ENCODE measurements at regions not wholly inside any gene's neighbourhood (a gene's known extent, or its start where the extent isn't known, plus 50 kb on each side); places are given as distances from the start of the nearest gene placed in this dataset.

DNA sequence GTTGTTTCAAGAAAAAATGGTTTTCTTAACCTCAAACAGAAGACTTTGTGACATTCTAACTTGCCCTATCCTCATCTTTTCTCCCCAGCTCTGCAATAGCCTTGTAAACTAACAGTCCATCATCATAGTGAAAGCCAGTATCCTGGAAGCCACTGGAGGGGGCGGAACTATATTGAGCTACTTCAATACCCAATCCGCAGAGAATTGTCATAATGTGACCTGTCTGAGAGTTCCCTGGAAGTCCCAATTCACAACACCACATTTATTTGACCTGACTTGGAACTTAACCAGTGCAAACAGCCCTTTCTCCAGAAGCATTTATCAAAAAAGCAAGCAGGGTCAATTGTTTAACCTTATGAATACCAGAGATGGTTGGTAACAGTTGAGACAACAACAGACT lies 747.6 kb upstream of the GRM7 start:
- intact Hi-C loops (cut with micrococcal nuclease) = no loop called here
- in situ Hi-C loops (cut with MboI) = no loop called here
- no peak for DNase-seq (ENCODE audit: extremely low read depth in 1 of 4, low spot score in 3 of 4)
- Histone ChIP-seq H3K4me3 (no peak overlapping the region), H3K9me1 (ENCODE audit: control insufficient read depth, insufficient read depth, low read length) (no peaks in the 10 kb centered on the region), H3K36me3 (ENCODE audit: control insufficient read depth, insufficient read depth, low read length) (no peaks in the 10 kb centered on the region), H3K4me1 (replicated peaks in 1 of 2; ENCODE audit: control insufficient read depth in 2 of 2, insufficient read depth in 2 of 2, low read length in 2 of 2) (no peaks in the 10 kb centered on the region), H3K27ac (ENCODE audit: extremely low read depth, low read depth, low read length) (no peak overlapping the region), H2AFZ (ENCODE audit: low read depth, low read length) (no peak overlapping the region), H3K27me3 (ENCODE audit: control insufficient read depth in 2 of 2, insufficient read depth in 2 of 2, low read length in 2 of 2) (no peaks in the 10 kb centered on the region), H4K20me1 (replicated peaks; ENCODE audit: control insufficient read depth, insufficient read depth, low read length) (no peaks in the 10 kb centered on the region), H3K9ac (ENCODE audit: insufficient read depth in 1 of 2, low read depth in 2 of 2, low read length in 2 of 2) (no peak overlapping the region), H3K9me3 (replicated peaks; ENCODE audit: control insufficient read depth, insufficient read depth, low read depth, low read length) (no peaks in the 10 kb centered on the region), H3K79me2 (ENCODE audit: control insufficient read depth, insufficient read depth, low read length) (no peaks in the 10 kb centered on the region), H3K4me2 (ENCODE audit: insufficient read depth, low read length) (no peak overlapping the region)
- ChIA-PET POLR2A (no interaction called here), CTCF (ENCODE audit: low intra/inter-chr PET ratio) (no interaction called here)
- no TSS peak for BruUV-seq (replicated peaks)
- WGBS (ENCODE audit: insufficient coverage, low coverage, missing lambda C conversion rate) = 0% methylated on average over 2 of the region's 2 CpGs
- ATAC-seq = no peak
- no peak for FAIRE-seq
- no peak for TF ChIP-seq ZEB2 (IDR thresholded peaks at IDR 0.05)
- no peak for TF ChIP-seq ZNF232 (CRISPR knock-in tag; IDR thresholded peaks at IDR 0.05)
- TF ChIP-seq SNRNP70 (optimal IDR thresholded peaks at IDR 0.05; ENCODE audit: low read depth, low read length) = no peak
- TF ChIP-seq, protein P1, sequence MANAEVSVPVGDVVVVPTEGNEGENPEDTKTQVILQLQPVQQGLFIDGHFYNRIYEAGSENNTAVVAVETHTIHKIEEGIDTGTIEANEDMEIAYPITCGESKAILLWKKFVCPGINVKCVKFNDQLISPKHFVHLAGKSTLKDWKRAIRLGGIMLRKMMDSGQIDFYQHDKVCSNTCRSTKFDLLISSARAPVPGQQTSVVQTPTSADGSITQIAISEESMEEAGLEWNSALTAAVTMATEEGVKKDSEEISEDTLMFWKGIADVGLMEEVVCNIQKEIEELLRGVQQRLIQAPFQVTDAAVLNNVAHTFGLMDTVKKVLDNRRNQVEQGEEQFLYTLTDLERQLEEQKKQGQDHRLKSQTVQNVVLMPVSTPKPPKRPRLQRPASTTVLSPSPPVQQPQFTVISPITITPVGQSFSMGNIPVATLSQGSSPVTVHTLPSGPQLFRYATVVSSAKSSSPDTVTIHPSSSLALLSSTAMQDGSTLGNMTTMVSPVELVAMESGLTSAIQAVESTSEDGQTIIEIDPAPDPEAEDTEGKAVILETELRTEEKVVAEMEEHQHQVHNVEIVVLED (CRISPR knock-in tag; IDR thresholded peaks at IDR 0.05) = no peak
- no peak for TF ChIP-seq HDAC1 (IDR thresholded peaks at IDR 0.05)
- no peak for TF ChIP-seq GATA2 (CRISPR knock-in tag; IDR thresholded peaks at IDR 0.05)
- TF ChIP-seq, protein P2, sequence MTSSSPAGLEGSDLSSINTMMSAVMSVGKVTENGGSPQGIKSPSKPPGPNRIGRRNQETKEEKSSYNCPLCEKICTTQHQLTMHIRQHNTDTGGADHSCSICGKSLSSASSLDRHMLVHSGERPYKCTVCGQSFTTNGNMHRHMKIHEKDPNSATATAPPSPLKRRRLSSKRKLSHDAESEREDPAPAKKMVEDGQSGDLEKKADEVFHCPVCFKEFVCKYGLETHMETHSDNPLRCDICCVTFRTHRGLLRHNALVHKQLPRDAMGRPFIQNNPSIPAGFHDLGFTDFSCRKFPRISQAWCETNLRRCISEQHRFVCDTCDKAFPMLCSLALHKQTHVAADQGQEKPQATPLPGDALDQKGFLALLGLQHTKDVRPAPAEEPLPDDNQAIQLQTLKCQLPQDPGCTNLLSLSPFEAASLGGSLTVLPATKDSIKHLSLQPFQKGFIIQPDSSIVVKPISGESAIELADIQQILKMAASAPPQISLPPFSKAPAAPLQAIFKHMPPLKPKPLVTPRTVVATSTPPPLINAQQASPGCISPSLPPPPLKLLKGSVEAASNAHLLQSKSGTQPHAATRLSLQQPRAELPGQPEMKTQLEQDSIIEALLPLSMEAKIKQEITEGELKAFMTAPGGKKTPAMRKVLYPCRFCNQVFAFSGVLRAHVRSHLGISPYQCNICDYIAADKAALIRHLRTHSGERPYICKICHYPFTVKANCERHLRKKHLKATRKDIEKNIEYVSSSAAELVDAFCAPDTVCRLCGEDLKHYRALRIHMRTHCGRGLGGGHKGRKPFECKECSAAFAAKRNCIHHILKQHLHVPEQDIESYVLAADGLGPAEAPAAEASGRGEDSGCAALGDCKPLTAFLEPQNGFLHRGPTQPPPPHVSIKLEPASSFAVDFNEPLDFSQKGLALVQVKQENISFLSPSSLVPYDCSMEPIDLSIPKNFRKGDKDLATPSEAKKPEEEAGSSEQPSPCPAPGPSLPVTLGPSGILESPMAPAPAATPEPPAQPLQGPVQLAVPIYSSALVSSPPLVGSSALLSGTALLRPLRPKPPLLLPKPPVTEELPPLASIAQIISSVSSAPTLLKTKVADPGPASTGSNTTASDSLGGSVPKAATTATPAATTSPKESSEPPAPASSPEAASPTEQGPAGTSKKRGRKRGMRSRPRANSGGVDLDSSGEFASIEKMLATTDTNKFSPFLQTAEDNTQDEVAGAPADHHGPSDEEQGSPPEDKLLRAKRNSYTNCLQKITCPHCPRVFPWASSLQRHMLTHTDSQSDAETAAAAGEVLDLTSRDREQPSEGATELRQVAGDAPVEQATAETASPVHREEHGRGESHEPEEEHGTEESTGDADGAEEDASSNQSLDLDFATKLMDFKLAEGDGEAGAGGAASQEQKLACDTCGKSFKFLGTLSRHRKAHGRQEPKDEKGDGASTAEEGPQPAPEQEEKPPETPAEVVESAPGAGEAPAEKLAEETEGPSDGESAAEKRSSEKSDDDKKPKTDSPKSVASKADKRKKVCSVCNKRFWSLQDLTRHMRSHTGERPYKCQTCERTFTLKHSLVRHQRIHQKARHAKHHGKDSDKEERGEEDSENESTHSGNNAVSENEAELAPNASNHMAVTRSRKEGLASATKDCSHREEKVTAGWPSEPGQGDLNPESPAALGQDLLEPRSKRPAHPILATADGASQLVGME (CRISPR knock-in tag; IDR thresholded peaks at IDR 0.05) = no peak
- no peak for TF ChIP-seq HMGN3 (IDR thresholded peaks at IDR 0.05; ENCODE audit: borderline replicate concordance, extremely low read depth, insufficient read length, low read depth, low read length)
- TF ChIP-seq POLR2AphosphoS2 (IDR thresholded peaks at IDR 0.05; ENCODE audit: low read length) = no peak
- TF ChIP-seq, protein P3, sequence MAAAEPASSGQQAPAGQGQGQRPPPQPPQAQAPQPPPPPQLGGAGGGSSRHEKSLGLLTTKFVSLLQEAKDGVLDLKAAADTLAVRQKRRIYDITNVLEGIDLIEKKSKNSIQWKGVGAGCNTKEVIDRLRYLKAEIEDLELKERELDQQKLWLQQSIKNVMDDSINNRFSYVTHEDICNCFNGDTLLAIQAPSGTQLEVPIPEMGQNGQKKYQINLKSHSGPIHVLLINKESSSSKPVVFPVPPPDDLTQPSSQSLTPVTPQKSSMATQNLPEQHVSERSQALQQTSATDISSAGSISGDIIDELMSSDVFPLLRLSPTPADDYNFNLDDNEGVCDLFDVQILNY (CRISPR knock-in tag; IDR thresholded peaks at IDR 0.05) = no peak
- TF ChIP-seq RFX5 (IDR thresholded peaks at IDR 0.05; ENCODE audit: low read depth, low read length) = no peak
- TF ChIP-seq, protein P4, sequence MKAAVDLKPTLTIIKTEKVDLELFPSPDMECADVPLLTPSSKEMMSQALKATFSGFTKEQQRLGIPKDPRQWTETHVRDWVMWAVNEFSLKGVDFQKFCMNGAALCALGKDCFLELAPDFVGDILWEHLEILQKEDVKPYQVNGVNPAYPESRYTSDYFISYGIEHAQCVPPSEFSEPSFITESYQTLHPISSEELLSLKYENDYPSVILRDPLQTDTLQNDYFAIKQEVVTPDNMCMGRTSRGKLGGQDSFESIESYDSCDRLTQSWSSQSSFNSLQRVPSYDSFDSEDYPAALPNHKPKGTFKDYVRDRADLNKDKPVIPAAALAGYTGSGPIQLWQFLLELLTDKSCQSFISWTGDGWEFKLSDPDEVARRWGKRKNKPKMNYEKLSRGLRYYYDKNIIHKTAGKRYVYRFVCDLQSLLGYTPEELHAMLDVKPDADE (conservative IDR thresholded peaks at IDR 0.05; ENCODE audit: control insufficient read depth, low read depth, low read length) = no peak
- no peak for TF ChIP-seq HNRNPUL1 (IDR thresholded peaks at IDR 0.05; ENCODE audit: low read length)
